Naive B cell (primary cell): ENCODE measurements at regions not wholly inside any gene's neighbourhood (a gene's known extent, or its start where the extent isn't known, plus 50 kb on each side); places are given as distances from the start of the nearest gene placed in this dataset.

Experiments used
- ATAC-seq, 2 donors: fragments of 150-1000 bp; cut with Tn5 transposase; 2 replicates each; pipeline ENCODE4 v1.10.0; 2021; ENCODE audit warnings: low read depth in 2 of 2, mild to moderate bottlenecking in 2 of 2, moderate library complexity in 2 of 2
- DNase-seq: peaks from one replicate; pipeline ENCODE4 v3.0.0; 2022
- H3K27ac Mint-ChIP-seq, 6 donors: one replicate each; pipeline ENCODE4 v1.8.0; 2020 to 2022; ENCODE audit warnings: mild to moderate bottlenecking in 6 of 6, mixed read lengths in 6 of 6, moderate library complexity in 5 of 6, inconsistent platforms in 2 of 6
- H3K27me3 Mint-ChIP-seq, 3 donors: one replicate each; pipeline ENCODE4 v1.8.0; 2021 to 2022; ENCODE audit warnings: mixed read lengths in 3 of 3, mild to moderate bottlenecking in 1 of 3
- H3K36me3 Mint-ChIP-seq, 2 donors: one replicate each; pipeline ENCODE4 v1.8.0; 2020 to 2022; ENCODE audit warnings: mixed read lengths in 2 of 2, inconsistent platforms in 1 of 2, mild to moderate bottlenecking in 1 of 2
- H3K4me1 Mint-ChIP-seq, 3 donors: one replicate each; pipeline ENCODE4 v1.8.0; 2020 to 2022; ENCODE audit warnings: mixed read lengths in 3 of 3, inconsistent platforms in 1 of 3, mild to moderate bottlenecking in 1 of 3, moderate library complexity in 1 of 3
- H3K4me3 Mint-ChIP-seq, 8 donors: one replicate each; pipeline ENCODE4 v1.8.0; 2020 to 2022; ENCODE audit warnings: mild to moderate bottlenecking in 8 of 8, mixed read lengths in 8 of 8, moderate library complexity in 8 of 8, inconsistent platforms in 2 of 8
- H3K9me3 Mint-ChIP-seq, 7 donors: one replicate each; pipeline ENCODE4 v1.8.0; 2020 to 2022; ENCODE audit warnings: mixed read lengths in 7 of 7, mild to moderate bottlenecking in 5 of 7, inconsistent platforms in 2 of 7, moderate library complexity in 1 of 7

DNA sequence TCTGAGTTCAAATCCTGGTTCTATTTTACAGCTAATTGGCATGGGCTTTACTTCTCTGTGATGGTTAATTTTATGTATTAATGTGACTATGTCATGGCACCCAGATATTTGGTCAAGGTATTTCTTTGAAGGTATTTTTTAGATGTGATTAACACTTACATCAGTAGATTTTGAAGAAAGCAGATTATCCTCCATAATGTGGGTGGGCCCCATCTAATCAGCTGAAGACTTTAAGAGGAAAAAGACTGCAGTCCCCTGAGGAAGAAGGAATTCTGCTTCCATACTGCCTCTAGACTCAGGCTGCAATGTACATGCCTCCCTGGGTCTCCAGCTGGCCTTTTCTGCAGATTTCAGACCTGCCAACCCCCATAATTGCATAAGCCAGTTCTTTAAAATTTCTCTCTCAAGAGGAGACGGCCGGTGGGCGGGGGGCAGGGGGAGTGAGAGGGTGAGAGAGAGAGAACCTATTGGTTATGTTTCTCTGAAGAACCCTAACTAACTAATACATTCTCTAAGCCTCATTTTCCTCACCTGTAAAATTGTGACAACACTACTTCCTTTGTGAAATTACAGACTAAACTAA lies 338.2 kb upstream of the PRDM1 start:
- H3K9me3 Mint-ChIP-seq = peaks cover 0 to 4% (median 0%) of the 10 kb centered on the region in 7 donors
- DNase-seq (no peak), ATAC-seq (no peak)
- no peaks in the 10 kb centered on the region for H3K36me3 Mint-ChIP-seq
- no peak overlapping the region for H3K4me3 Mint-ChIP-seq
- peak overlapping the region in 2 of 6 donors; percentile 8 to 10 for H3K27ac Mint-ChIP-seq
- H3K27me3 Mint-ChIP-seq = peaks cover 5 to 15% (median 9%) of the 10 kb centered on the region in 3 donors
- peaks cover 0 to 7% (median 0%) of the 10 kb centered on the region in 3 donors for H3K4me1 Mint-ChIP-seq

DNA sequence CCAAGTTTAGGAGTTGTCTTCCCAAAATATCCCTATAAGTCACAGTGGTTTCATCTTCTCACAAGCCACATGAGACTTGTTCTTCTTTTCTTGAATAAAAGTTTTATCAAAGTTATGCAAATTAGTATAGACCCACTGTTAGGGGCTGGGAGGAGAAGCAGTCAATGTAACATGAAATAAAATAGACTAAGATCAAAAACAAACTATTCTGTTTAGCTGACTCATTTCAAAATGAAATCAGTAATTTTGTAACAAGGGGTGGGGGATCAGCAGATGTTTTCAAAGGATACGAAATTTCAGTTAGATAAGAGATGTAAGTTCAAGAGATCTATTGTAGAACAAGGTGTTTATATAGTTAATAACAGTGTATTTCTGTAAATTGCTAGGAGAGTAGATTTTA lies 339.6 kb upstream of the PRDM1 start:
- Mint-ChIP-seq H3K36me3 (no peaks in the 10 kb centered on the region), H3K4me3 (no peak overlapping the region), H3K27ac (no peak overlapping the region), H3K9me3 (no peaks in the 10 kb centered on the region), H3K27me3 (peaks cover 1 to 12% (median 8%) of the 10 kb centered on the region in 3 donors), H3K4me1 (peaks cover 0 to 7% (median 0%) of the 10 kb centered on the region in 3 donors)
- DNase-seq (no peak), ATAC-seq (no peak)

DNA sequence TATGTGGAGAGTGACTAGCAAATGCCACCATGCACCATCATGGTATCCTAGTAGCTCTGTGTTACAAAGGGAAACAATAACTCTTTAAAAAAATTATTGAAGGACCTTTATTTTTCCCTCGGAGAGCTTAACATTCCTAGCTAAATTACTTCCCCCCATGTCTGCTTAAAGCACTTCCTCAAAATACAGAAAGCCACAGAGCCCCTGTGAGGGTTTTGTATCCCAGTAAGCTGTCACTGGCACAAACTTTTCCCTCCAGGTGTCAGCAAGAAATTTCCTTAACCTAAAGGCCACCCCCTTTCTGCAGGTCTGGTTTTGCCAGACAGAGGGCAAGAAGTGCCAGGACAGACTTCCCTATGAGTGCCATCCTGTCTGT lies 340.0 kb upstream of the PRDM1 start:
- ATAC-seq (no peak), DNase-seq (no peak)
- Mint-ChIP-seq H3K36me3 (no peaks in the 10 kb centered on the region), H3K9me3 (no peaks in the 10 kb centered on the region), H3K27ac (no peak overlapping the region), H3K4me1 (peaks cover 1 to 7% (median 2%) of the 10 kb centered on the region in 3 donors), H3K4me3 (no peak overlapping the region), H3K27me3 (peaks cover 0 to 16% (median 8%) of the 10 kb centered on the region in 3 donors)

DNA sequence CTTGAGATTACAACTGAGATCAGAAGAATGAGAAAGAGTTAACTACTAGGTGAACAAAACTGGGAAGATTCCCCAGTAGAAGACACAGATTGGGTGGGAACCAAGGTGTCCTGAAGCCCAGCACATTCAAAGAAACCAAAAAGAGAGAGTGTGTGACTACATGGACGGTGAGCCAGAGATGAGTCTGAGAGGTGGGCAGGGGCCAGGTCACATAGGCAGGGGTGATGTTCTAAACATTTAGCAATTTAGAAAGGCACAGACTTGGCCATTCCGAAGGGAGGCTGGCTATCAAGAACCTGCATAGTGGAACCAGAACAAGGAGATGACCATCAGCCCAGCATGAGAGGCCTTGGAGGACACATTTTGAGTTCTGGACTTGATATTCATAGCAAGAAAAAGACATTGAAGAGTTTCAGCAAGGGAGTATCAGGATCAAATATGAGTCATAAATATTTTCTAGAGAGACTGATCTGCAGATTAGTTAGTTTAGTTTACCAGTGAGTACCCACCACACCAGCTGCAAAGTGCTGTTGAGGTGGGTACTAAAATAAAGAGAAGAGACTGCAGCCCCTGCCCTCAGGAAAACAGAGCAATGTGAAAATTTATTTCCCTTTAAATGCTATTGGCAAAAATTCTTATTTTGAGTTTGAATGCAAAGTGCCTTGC lies 340.5 kb upstream of the PRDM1 start:
- peaks cover 0 to 20% (median 8%) of the 10 kb centered on the region in 3 donors for H3K27me3 Mint-ChIP-seq
- H3K36me3 Mint-ChIP-seq = no peaks in the 10 kb centered on the region
- no peak overlapping the region for H3K27ac Mint-ChIP-seq
- no peak overlapping the region for H3K4me3 Mint-ChIP-seq
- ATAC-seq (no peak), DNase-seq (no peak)
- no peaks in the 10 kb centered on the region for H3K9me3 Mint-ChIP-seq
- peaks cover 5 to 7% (median 5%) of the 10 kb centered on the region in 3 donors for H3K4me1 Mint-ChIP-seq

DNA sequence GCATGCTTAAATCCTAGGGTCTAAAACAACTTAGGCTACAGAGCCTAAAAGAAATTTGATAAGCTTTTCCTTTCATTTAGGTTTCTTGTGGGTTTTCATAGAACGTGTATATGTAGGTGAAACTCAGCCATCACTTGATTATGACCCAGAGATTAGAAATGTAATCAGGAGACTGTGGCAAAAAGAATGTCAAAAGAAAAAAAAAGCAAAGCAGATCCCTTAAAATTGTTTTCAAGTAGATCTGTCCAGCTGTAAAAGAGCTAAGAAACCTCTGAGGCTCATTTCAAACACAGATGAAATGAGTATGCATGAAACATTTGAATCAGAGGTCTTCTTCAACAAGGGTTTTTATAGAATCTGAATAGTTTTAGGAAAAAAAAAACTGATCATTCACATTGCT lies 341.3 kb upstream of the PRDM1 start:
- no peaks in the 10 kb centered on the region for H3K36me3 Mint-ChIP-seq
- H3K27ac Mint-ChIP-seq = no peak overlapping the region
- ATAC-seq = no peak
- no peak overlapping the region for H3K4me3 Mint-ChIP-seq
- peaks cover 0 to 20% (median 8%) of the 10 kb centered on the region in 3 donors for H3K27me3 Mint-ChIP-seq
- H3K9me3 Mint-ChIP-seq = no peaks in the 10 kb centered on the region
- peaks cover 5 to 7% (median 5%) of the 10 kb centered on the region in 3 donors for H3K4me1 Mint-ChIP-seq
- no peak for DNase-seq

DNA sequence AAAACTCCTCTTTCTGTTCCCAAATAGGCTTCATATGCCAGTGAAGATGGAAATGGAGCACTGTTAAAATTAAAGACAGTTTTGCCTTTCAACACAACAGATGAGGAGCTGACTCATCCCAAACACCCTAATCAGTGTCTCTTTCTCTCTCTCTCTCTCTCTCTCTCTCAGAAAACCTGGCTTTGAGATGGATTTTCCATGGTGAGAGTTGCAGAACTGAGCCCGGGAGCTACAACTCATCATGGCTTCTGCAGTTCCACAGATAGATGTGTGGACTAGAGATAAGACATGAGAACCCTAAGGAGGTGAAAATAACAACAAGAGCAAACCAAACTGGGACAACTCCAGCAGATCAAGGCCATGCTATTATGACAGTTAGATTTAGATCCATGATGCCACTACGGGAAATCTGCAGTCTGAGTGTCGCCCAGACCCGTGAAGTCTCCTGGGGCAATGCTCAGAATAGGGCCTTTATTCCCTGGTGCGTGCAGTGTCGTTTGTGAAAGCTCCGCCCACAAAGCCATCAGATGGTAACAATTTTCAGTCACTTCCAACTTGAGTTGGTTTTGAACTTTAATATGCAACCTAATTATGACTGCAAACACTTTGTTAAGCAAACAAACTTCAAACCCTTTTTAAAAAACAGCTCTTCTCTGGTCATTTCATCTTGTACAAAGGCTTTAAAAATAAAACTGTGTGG lies 338.2 kb upstream of the PREP start:
- Mint-ChIP-seq H3K27ac (no peak overlapping the region), H3K9me3 (no peaks in the 10 kb centered on the region), H3K4me3 (no peak overlapping the region), H3K27me3 (peaks cover 0 to 20% (median 8%) of the 10 kb centered on the region in 3 donors), H3K4me1 (peaks cover 5 to 7% (median 5%) of the 10 kb centered on the region in 3 donors), H3K36me3 (peaks cover 0 to 3% of the 10 kb centered on the region in 2 donors)
- DNase-seq (no peak), ATAC-seq (no peak)

DNA sequence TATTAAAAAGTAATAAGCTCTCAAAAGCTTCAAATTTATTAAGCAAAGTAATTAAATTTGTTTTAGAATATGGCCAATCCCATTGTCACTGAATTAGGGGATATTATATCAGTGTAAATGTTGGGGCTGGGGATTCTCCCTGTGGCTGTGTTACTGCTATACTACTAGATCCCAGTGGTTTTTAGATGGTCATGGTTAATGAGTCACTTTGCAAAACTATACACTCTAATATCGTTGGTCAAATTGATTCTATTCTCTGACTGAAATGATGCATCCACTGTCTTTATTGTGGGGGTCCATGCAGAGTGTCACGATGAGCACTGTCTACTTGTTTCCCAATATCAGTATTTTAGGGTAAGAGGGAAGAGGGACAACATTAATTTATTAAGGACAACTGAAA lies 336.9 kb upstream of the PREP start:
- peaks cover 0 to 3% of the 10 kb centered on the region in 2 donors for H3K36me3 Mint-ChIP-seq
- no peaks in the 10 kb centered on the region for H3K9me3 Mint-ChIP-seq
- peaks cover 0 to 20% (median 0%) of the 10 kb centered on the region in 3 donors for H3K27me3 Mint-ChIP-seq
- peaks cover 0 to 5% (median 5%) of the 10 kb centered on the region in 3 donors for H3K4me1 Mint-ChIP-seq
- DNase-seq (no peak), ATAC-seq (no peak)
- H3K27ac Mint-ChIP-seq = no peak overlapping the region
- H3K4me3 Mint-ChIP-seq = no peak overlapping the region

DNA sequence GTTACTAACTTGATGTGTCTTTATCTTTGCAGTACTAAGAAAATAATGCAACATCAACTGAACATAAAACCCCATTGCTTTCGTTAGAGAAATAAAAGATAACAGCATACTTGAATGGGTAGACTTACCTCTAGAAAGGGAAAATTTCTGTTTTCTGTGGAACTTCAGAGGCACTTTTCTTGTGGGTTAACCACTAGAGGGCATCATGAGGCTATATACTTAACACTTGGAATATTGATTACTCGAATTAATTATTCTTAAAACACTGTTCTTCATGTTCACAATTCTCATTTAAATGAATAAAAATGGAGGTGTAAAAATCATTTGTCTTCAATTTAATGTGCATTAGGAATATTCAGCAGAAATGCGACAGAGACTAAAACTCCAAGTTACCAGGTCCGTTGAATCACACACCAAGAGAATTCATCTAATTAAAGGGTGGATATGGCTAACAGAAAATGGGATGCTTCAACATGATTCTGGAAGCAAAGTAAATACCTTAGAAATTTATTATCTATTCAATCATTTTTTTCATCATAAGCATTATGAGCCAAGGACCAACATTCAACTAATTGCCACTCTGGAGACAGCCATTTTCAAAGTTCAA lies 330.8 kb upstream of the PREP start:
- Mint-ChIP-seq H3K4me3 (no peak overlapping the region), H3K27ac (no peak overlapping the region), H3K9me3 (no peaks in the 10 kb centered on the region), H3K4me1 (no peaks in the 10 kb centered on the region), H3K36me3 (peaks cover 0 to 3% of the 10 kb centered on the region in 2 donors), H3K27me3 (peaks cover 0 to 2% (median 0%) of the 10 kb centered on the region in 3 donors)
- DNase-seq (peak; percentile 18), ATAC-seq (no peak)

DNA sequence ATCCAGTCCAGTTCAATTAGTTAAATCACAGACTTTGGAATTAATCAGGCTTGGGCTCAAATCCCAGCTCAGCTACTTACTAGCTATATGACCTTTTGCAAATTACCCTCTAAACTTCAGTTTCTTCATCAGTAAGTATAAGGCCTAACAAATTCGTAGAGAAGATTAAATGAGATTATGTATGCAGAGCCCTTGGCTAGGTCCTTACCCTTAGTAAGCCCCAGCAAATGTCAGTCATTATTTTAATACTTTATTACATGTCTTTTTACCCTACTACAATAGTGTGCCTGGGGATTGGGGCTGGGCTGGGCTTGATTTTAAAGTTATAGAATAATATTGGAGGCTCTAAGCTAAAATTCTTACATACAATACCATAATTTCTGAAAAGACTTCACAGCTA lies 326.1 kb upstream of the PREP start:
- ATAC-seq = no peak
- H3K27me3 Mint-ChIP-seq = peaks cover 0 to 13% (median 3%) of the 10 kb centered on the region in 3 donors
- no peak for DNase-seq
- no peak overlapping the region for H3K4me3 Mint-ChIP-seq
- no peaks in the 10 kb centered on the region for H3K36me3 Mint-ChIP-seq
- H3K27ac Mint-ChIP-seq = no peak overlapping the region
- H3K9me3 Mint-ChIP-seq = peaks cover 0 to 5% (median 2%) of the 10 kb centered on the region in 7 donors
- H3K4me1 Mint-ChIP-seq = no peaks in the 10 kb centered on the region

DNA sequence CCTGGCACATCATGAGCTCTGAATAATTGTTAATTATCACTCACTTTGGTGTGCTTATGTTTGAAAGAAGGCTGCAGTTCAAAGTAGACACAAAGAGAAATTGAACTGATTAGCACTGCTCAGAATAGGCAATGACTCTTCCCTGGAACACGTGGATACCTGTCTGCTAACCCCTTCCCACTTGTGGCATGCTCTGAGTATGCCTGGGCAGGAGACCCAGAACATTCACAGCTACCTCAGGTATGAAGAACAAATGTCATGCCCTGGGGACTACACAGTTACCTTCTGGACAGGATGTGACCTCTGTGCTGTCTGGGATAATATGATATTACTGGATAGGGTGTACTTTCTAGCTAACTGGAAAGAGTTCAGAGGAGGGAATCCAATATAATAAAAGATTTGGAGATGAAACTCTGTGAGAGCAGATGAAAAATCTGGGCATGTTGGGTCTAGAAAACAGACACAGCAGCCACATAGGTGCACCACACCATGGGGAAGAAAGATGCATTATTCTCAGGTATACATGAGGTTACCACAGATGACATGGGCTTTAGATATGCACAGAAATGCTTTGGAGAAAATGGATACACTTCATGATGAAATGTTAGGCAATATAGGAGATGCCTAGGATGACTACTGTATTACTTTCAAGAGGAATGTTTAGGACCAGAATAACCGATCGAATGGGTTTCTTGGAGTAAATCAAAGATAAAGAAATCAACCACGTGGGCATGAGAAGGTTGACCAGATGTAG lies 324.2 kb upstream of the PREP start:
- Mint-ChIP-seq H3K4me1 (no peaks in the 10 kb centered on the region), H3K27ac (no peak overlapping the region), H3K4me3 (no peak overlapping the region), H3K36me3 (no peaks in the 10 kb centered on the region), H3K9me3 (peaks cover 0 to 5% (median 2%) of the 10 kb centered on the region in 7 donors), H3K27me3 (peaks cover 0 to 13% (median 3%) of the 10 kb centered on the region in 3 donors)
- ATAC-seq (no peak), DNase-seq (no peak)

DNA sequence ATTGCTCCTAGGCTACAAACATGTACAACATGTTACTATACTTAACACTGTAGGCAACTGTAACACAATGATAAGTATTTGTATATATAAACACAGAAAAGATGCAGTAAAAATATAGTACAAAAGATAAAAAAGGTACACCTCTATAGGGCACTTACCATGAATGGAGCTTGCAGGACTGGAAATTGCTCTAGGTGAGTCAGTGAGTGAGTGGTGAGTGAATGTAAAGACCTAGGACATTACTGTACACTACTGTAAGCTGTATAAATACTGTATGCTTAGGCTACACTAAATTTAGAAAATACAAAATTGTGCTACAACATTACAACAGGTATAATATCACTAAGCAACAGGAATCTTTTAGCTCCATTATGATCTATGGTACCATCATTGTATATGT lies 312.0 kb upstream of the PREP start:
- ATAC-seq (no peak), DNase-seq (no peak)
- H3K4me1 Mint-ChIP-seq = no peaks in the 10 kb centered on the region
- peaks cover 18 to 30% of the 10 kb centered on the region in 2 donors for H3K36me3 Mint-ChIP-seq
- peaks cover 7 to 41% (median 19%) of the 10 kb centered on the region in 7 donors for H3K9me3 Mint-ChIP-seq
- H3K27ac Mint-ChIP-seq = no peak overlapping the region
- H3K27me3 Mint-ChIP-seq = peaks cover 14 to 26% (median 24%) of the 10 kb centered on the region in 3 donors
- no peak overlapping the region for H3K4me3 Mint-ChIP-seq

DNA sequence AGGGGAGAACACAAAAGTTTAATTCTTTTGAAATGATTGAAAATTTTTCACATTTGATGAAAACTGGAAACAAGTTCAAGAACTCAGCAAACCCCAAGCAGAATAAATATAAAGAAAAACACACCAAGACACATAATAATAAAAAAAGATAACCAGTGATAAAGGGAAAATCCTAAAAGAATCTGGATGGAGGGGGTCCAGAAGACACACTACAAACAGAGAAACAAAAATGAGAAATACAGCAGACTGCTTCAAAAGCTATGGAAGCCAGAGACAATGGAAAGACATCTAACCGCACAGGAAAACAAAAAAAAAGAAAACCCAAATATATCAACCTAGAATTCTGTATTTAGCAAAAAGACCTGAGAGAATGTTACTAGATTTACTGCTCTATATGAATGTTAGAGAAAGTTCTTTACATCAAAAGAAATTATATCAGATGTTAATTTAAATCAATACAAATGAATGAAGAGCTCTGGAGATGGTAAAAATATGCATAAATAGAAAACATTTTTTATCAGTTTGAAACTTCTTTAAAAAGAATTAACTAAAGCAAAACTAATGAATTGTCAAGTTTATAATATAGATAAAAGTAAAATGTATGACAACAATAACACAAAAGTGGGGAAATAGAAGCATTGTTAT lies 310.7 kb upstream of the PREP start:
- Mint-ChIP-seq H3K9me3 (peaks cover 7 to 41% (median 19%) of the 10 kb centered on the region in 7 donors), H3K4me1 (no peaks in the 10 kb centered on the region), H3K27me3 (peaks cover 14 to 31% (median 24%) of the 10 kb centered on the region in 3 donors), H3K27ac (no peak overlapping the region), H3K4me3 (no peak overlapping the region), H3K36me3 (peaks cover 18 to 30% of the 10 kb centered on the region in 2 donors)
- ATAC-seq (no peak), DNase-seq (no peak)
